ENCODE measurements at regions not wholly inside any gene's neighbourhood (a gene's known extent, or its start where the extent isn't known, plus 50 kb on each side); places are given as distances from the start of the nearest gene placed in this dataset.
A peak's percentile ranks its signal among the peaks of the same experiment; 100 is the strongest.
"Not testable (repeated sequence)": the region's sequence is repeated elsewhere in the genome, so short reads cannot be mapped to it uniquely, and the experiment has no call there.

- H2AFZ ChIP-seq (ENCODE audit: low read depth, low read length); H3K4me3 ChIP-seq; H3K9me3 ChIP-seq (replicated peaks; ENCODE audit: control insufficient read depth, insufficient read depth, low read depth, low read length); H3K9ac ChIP-seq (ENCODE audit: insufficient read depth in 1 of 2, low read depth in 2 of 2, low read length in 2 of 2); BruUV-seq (replicated peaks); ATAC-seq; H4K20me1 ChIP-seq (replicated peaks; ENCODE audit: control insufficient read depth, insufficient read depth, low read length); POLR2A ChIA-PET; intact Hi-C loops (cut with micrococcal nuclease); in situ Hi-C loops (cut with MboI); CTCF ChIA-PET (ENCODE audit: low intra/inter-chr PET ratio); H3K27me3 ChIP-seq (ENCODE audit: control insufficient read depth in 2 of 2, insufficient read depth in 2 of 2, low read length in 2 of 2); H3K4me2 ChIP-seq (ENCODE audit: insufficient read depth, low read length); H3K4me1 ChIP-seq (replicated peaks in 1 of 2; ENCODE audit: control insufficient read depth in 2 of 2, insufficient read depth in 2 of 2, low read length in 2 of 2); H3K9me1 ChIP-seq (ENCODE audit: control insufficient read depth, insufficient read depth, low read length); FAIRE-seq; H3K79me2 ChIP-seq (ENCODE audit: control insufficient read depth, insufficient read depth, low read length): not testable (repeated sequence)
- 75% methylated on average over 6 of the region's 6 CpGs for WGBS (ENCODE audit: insufficient coverage, low coverage, missing lambda C conversion rate)
- peaks cover 39% of the 10 kb centered on the region for H3K36me3 ChIP-seq (ENCODE audit: control insufficient read depth, insufficient read depth, low read length)
- peak in 2 of 4 experiments; percentile 7 to 8 for DNase-seq (ENCODE audit: extremely low read depth in 1 of 4, low spot score in 3 of 4)
- H3K27ac ChIP-seq (ENCODE audit: extremely low read depth, low read depth, low read length), result 0 out of 3 replicates have a peak overlapping the region, but pooled peaks have one; percentile 10
Measured at GRCh38 chr7:128594061-128594460, 78.0 kb upstream of the GARIN1A start.

- H3K9me3 ChIP-seq (replicated peaks; ENCODE audit: control insufficient read depth, insufficient read depth, low read depth, low read length); H3K4me2 ChIP-seq (ENCODE audit: insufficient read depth, low read length); CTCF ChIA-PET (ENCODE audit: low intra/inter-chr PET ratio); H3K27ac ChIP-seq (ENCODE audit: extremely low read depth, low read depth, low read length); BruUV-seq (replicated peaks); H3K9ac ChIP-seq (ENCODE audit: insufficient read depth in 1 of 2, low read depth in 2 of 2, low read length in 2 of 2); H3K4me1 ChIP-seq (replicated peaks in 1 of 2; ENCODE audit: control insufficient read depth in 2 of 2, insufficient read depth in 2 of 2, low read length in 2 of 2); H2AFZ ChIP-seq (ENCODE audit: low read depth, low read length); POLR2A ChIA-PET; H3K27me3 ChIP-seq (ENCODE audit: control insufficient read depth in 2 of 2, insufficient read depth in 2 of 2, low read length in 2 of 2); H3K79me2 ChIP-seq (ENCODE audit: control insufficient read depth, insufficient read depth, low read length); H4K20me1 ChIP-seq (replicated peaks; ENCODE audit: control insufficient read depth, insufficient read depth, low read length); H3K9me1 ChIP-seq (ENCODE audit: control insufficient read depth, insufficient read depth, low read length); in situ Hi-C loops (cut with MboI); intact Hi-C loops (cut with micrococcal nuclease); ATAC-seq; H3K4me3 ChIP-seq; DNase-seq (ENCODE audit: extremely low read depth in 1 of 4, low spot score in 3 of 4); FAIRE-seq: not testable (repeated sequence)
- WGBS (ENCODE audit: insufficient coverage, low coverage, missing lambda C conversion rate), result 87% methylated on average over 8 of the region's 8 CpGs
- peaks cover 44% of the 10 kb centered on the region for H3K36me3 ChIP-seq (ENCODE audit: control insufficient read depth, insufficient read depth, low read length)
Measured at GRCh38 chr7:128596336-128597128, 75.6 kb upstream of the GARIN1A start.

- in situ Hi-C loops (cut with MboI); H3K9me3 ChIP-seq (replicated peaks; ENCODE audit: control insufficient read depth, insufficient read depth, low read depth, low read length): not testable (repeated sequence)
- WGBS (ENCODE audit: insufficient coverage, low coverage, missing lambda C conversion rate), result 94% methylated on average over 5 of the region's 5 CpGs
Measured at GRCh38 chr7:128598946-128599345, 73.1 kb upstream of the GARIN1A start.

More at GRCh38 chr7:128598946-128599345, 73.1 kb upstream of the GARIN1A start:
- H3K9me1 ChIP-seq (ENCODE audit: control insufficient read depth, insufficient read depth, low read length); H3K9ac ChIP-seq (ENCODE audit: insufficient read depth in 1 of 2, low read depth in 2 of 2, low read length in 2 of 2); H3K4me1 ChIP-seq (replicated peaks in 1 of 2; ENCODE audit: control insufficient read depth in 2 of 2, insufficient read depth in 2 of 2, low read length in 2 of 2); H3K4me2 ChIP-seq (ENCODE audit: insufficient read depth, low read length); H3K4me3 ChIP-seq; CTCF ChIA-PET (ENCODE audit: low intra/inter-chr PET ratio); H3K27ac ChIP-seq (ENCODE audit: extremely low read depth, low read depth, low read length); POLR2A ChIA-PET; intact Hi-C loops (cut with micrococcal nuclease); H2AFZ ChIP-seq (ENCODE audit: low read depth, low read length); BruUV-seq (replicated peaks); ATAC-seq; FAIRE-seq; DNase-seq (ENCODE audit: extremely low read depth in 1 of 4, low spot score in 3 of 4); H3K27me3 ChIP-seq (ENCODE audit: control insufficient read depth in 2 of 2, insufficient read depth in 2 of 2, low read length in 2 of 2); H4K20me1 ChIP-seq (replicated peaks; ENCODE audit: control insufficient read depth, insufficient read depth, low read length); H3K79me2 ChIP-seq (ENCODE audit: control insufficient read depth, insufficient read depth, low read length): not testable (repeated sequence)
- peaks cover 33% of the 10 kb centered on the region for H3K36me3 ChIP-seq (ENCODE audit: control insufficient read depth, insufficient read depth, low read length)

Data from K562 (cell line).